GM18870 (cell line): ENCODE measurements at regions not wholly inside any gene's neighbourhood (a gene's known extent, or its start where the extent isn't known, plus 50 kb on each side); places are given as distances from the start of the nearest gene placed in this dataset.

Experiments used
- ATAC-seq: cut with Tn5 transposase; IDR thresholded peaks from one replicate; pipeline ENCODE4 v1.9.1; 2021; ENCODE audit warnings: moderate library complexity; ENCODE audit not compliant: unreplicated experiment

- no peak for ATAC-seq
Measured at GRCh38 chr1:184267747-184268146, 119.1 kb upstream of the C1orf21 start.

GRCh38 chr1:184270556-184270955, 116.3 kb upstream of the C1orf21 start:
- ATAC-seq, result no peak

GRCh38 chr1:184272175-184272866, 114.5 kb upstream of the C1orf21 start:
- ATAC-seq, result no peak

DNA sequence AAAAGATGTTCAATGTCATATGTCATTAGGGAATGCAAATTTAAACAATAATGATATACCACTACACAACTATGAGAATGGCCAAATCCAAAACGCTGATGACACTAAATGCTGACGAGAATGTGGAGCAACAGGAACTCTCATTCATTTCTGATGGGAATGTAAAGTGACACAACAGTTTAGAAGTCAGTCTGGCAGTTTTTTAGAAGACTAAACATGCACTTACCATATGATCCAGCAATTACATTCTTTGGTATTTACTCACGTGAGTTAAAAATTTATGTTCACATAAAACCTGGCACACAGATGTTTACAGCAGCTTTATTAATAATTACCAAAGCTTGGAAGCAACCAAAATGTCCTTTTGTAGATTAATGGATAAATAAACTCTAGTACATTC, 110.4 kb upstream of the C1orf21 start:
- ATAC-seq, result no peak

DNA sequence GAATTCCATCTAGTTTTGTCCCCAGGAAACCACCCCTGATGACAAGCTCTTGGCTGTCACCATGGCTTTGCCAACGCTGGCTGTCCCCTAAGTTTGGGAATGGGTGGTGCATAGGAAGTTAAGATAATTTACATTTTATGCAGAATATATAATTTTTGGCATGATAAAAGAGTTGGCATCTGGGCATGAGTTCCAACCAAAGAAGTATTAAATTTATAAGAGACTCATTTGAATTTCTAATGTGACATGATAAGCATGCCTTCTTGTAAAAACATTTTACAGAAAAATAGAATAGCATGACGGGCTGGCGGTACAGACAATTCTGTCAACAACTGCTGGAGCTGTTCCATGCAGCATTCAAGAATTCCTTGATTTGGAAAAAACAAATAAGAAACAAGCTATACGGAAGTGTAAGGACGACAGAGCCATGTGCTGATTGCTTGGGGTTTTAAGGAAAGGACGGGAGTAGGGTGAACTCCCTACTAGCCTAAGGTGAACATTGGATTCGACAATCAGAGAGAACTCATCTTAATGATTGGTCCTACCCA, 106.8 kb upstream of the C1orf21 start:
- ATAC-seq, result no peak

DNA sequence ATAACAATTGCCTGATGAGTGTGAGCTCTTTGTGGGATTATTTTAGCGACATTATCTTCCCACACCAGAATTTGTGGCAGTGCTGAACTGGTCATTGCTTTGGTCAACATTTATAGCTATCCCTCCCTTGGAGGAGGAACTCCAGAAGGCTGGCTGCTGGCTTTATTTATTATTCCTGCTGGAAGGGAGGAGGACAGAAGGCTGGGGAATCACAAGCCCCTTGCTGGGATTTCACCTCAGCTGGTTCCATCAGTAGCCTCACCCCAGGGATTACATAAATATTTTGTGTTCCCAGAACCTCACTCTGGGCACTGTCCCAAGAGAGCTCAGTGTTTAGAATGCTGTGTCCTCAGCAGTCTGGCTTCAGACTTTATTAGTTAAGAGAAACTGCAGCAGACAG, 102.8 kb upstream of the C1orf21 start:
- no peak for ATAC-seq

DNA sequence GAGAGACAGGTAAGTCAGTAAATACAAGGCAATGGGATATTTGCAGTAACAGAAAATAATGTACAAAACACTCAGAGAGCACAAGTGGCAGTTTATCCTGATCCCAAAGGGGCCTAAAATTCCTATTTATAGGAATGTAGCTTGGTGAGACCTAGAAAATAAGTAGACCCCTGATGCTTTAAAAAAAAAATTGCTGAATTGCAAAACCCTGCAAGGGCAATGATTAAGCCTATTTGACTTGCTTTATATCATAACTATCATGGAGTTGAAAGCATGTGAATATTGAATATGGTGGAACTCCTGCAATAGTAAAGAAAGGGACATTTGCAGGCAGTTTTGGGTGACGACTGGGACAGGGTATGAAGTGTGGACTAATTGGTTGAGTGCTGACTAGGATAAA, 101.9 kb upstream of the C1orf21 start:
- ATAC-seq, result no peak

DNA sequence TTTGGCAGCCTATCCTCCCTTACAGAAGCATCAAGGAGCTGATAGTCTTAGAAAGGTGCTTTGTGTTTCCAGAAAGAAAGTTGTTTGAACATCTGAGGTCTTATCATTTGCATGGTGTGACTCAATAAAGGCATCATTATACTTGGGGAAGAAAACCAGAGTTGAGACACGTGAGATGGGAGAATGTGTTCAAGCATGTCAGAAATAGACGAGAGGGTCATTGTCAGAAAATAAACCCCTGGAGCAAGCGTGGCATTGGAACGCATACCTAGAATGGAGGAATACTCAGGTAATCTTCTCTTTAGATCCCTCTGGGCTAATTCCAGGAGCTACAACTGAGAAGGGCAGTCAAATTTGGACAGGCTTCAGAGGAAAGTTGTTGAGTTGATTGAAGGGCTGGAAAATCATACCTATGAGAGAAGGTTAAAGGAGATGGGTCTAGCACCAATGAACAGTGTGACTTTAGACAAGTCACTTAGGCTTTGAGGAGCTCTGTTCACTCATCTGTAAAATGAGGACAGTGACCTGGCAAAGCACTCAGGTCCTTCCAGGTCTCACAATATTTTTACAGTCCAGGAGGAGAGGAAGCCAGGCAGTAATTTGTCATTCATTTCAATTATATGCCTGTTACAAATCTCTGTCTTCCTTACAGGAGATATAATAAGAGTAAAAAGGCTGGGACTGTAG, 101.3 kb upstream of the C1orf21 start:
- ATAC-seq, result no peak

- no peak for ATAC-seq
Measured at GRCh38 chr1:184287001-184287400, 99.8 kb upstream of the C1orf21 start.

GRCh38 chr1:184289825-184290550, 96.8 kb upstream of the C1orf21 start:
- no peak for ATAC-seq

- no peak for ATAC-seq
Measured at GRCh38 chr1:184291701-184292100, 95.1 kb upstream of the C1orf21 start.

- ATAC-seq, result no peak
Measured at GRCh38 chr1:184292101-184292500, 94.7 kb upstream of the C1orf21 start.

GRCh38 chr1:184294101-184294500, 92.7 kb upstream of the C1orf21 start:
- no peak for ATAC-seq

GRCh38 chr1:184296466-184297243, 90.2 kb upstream of the C1orf21 start:
- ATAC-seq, result no peak

DNA sequence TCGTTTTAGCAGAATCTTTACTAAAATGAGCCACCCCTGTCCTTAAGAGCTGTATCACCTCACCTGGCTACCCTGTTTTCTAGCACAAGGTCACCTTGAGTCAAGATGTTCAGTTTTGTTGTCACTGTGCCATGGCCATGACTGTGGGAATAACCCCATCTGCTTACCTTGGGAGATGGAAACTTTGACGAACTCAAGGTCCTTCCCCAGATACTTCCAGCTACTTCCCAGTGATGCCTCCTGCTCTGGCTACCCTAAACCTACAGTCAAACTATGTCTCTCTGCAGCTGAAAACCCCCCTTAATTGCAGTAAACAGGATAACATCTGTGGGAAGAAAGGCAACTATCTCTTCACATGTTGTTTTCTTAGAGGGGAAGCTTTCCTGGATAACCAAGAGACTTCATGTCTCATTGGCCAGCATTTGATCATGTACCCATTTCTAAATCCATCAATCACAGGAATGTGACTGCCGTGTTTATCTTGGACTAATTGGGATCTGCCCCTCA, 89.5 kb upstream of the C1orf21 start:
- ATAC-seq, result no peak

DNA sequence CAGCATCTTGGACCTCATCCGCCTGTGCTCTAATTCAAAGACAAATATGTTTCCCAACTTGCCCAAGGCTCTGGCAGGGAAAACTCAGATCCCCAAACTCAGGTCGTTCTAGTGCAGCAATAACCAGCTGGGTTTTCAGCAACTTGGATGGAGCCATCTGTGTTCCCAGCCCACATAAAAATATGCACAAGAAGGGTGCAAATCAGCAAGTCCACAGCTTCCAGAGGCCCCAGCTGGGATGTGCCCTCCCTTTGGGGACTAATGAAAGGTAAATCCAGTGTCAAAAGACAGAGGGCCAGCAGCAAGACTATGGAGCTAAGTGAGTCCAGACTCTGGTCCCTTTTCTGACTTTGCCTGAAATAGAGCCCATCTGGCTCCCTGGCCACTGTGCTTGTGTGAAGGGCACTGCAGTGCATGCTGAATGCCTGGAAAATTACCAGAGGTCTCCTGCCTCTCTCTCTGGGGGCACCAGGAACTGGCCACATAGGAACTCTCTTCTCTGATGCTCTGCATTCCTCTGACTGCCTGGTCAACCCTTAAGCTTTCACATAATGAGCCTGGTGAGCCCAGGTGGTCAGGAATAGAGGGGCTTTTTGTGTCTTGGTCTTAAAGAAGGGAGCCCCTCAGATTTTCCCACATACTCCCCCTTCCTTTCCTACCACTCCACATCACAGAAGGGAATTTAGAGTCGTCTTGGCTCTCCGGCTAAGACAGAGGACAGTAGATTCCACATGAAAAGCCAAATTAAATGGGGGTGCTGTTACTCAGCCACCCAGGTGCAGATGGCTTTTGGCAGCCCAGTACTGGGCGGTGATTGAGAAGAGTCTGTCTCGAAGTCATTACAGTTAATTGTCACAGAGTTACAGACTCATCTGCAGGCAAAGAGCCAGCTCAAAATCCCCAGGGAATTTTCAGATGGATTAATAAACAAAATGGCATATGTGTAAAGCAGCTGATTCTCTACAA, 88.1 kb upstream of the C1orf21 start:
- no peak for ATAC-seq

DNA sequence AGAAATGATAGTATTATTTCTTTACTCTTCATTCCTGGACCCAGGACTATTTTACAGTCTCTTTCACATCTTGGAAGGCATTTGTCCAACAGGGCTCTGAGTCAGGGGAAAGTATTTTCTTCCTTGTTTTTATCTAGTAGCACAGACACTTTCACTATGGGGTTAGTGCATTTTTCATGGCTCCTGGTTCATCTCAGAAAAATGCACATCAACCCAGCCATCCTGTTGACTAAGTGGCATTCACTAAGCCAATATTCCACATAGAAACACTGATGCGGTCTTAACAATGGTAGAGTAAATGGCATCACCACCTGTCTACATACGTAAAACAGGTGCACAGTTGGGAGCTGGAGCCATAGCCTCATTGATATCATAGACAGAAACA, 87.4 kb upstream of the C1orf21 start:
- no peak for ATAC-seq

- ATAC-seq, result no peak
Measured at GRCh38 chr1:184299796-184300195, 87.0 kb upstream of the C1orf21 start.

DNA sequence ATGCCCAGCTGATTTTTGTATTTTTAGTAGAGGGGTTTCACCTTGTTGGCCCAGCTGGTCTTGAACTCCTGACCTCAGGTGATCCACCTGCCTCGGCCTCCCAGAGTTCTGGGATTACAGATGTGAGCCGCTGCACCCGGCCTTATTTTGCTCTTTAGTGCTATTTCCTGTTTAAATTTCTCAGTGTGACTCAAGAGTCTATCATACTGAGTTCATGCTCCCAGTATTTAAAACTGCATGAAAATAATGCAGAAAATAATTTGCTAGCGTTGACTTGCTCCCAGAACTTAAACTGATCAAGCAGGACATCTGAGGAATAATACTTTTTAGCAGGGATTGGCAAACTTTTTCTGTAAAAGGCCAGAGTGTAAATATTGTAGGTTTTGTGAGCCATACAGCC, 86.4 kb upstream of the C1orf21 start:
- ATAC-seq, result no peak

GRCh38 chr1:184301227-184301626, 85.6 kb upstream of the C1orf21 start:
- no peak for ATAC-seq
